ENCODE measurements at regions not wholly inside any gene's neighbourhood (a gene's known extent, or its start where the extent isn't known, plus 50 kb on each side); places are given as distances from the start of the nearest gene placed in this dataset.

DNA sequence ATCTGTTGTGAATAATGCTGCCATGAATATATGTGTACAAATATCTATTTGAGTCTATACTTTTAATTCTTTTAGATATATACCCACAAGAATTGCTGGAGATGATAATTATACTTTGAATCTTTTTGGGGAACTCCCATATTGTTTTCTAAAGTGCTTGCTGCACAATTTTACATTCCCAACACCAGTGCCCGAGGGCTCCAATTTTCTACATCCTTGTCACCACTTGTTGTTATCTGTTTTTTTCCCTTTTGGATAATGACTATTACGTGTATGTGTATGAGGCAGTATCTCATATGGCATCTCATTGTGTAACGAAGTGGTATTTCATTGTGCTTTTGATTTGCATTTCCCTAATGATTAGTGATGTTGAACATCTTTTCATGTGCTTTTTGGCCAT, 127.1 kb downstream of the SUDS3 start:
- DNase-seq (ENCODE audit: low spot score) = no peak
- Mint-ChIP-seq H3K4me3 (no peak overlapping the region), H3K27ac (no peak overlapping the region), H3K9me3 (peaks cover 13% of the 10 kb centered on the region), H3K36me3 (no peaks in the 10 kb centered on the region; the same call in 1 of the 2 replicates), H3K4me1 (peaks cover 5% of the 10 kb centered on the region; the same call in 1 of the 2 replicates), H3K27me3 (ENCODE audit: low read depth) (peaks cover 3% of the 10 kb centered on the region; the same call in 1 of the 2 replicates)
- TF ChIP-seq, protein P1, sequence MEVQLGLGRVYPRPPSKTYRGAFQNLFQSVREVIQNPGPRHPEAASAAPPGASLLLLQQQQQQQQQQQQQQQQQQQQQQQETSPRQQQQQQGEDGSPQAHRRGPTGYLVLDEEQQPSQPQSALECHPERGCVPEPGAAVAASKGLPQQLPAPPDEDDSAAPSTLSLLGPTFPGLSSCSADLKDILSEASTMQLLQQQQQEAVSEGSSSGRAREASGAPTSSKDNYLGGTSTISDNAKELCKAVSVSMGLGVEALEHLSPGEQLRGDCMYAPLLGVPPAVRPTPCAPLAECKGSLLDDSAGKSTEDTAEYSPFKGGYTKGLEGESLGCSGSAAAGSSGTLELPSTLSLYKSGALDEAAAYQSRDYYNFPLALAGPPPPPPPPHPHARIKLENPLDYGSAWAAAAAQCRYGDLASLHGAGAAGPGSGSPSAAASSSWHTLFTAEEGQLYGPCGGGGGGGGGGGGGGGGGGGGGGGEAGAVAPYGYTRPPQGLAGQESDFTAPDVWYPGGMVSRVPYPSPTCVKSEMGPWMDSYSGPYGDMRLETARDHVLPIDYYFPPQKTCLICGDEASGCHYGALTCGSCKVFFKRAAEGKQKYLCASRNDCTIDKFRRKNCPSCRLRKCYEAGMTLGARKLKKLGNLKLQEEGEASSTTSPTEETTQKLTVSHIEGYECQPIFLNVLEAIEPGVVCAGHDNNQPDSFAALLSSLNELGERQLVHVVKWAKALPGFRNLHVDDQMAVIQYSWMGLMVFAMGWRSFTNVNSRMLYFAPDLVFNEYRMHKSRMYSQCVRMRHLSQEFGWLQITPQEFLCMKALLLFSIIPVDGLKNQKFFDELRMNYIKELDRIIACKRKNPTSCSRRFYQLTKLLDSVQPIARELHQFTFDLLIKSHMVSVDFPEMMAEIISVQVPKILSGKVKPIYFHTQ (CRISPR knock-in tag; IDR thresholded peaks at IDR 0.05) = no peak
- TF ChIP-seq, protein P2, sequence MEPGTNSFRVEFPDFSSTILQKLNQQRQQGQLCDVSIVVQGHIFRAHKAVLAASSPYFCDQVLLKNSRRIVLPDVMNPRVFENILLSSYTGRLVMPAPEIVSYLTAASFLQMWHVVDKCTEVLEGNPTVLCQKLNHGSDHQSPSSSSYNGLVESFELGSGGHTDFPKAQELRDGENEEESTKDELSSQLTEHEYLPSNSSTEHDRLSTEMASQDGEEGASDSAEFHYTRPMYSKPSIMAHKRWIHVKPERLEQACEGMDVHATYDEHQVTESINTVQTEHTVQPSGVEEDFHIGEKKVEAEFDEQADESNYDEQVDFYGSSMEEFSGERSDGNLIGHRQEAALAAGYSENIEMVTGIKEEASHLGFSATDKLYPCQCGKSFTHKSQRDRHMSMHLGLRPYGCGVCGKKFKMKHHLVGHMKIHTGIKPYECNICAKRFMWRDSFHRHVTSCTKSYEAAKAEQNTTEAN (CRISPR knock-in tag; IDR thresholded peaks at IDR 0.05) = no peak
- TF ChIP-seq ZNF423 (CRISPR knock-in tag; IDR thresholded peaks at IDR 0.05) = no peak
- no peak for TF ChIP-seq TP53 (CRISPR knock-in tag; IDR thresholded peaks at IDR 0.05)
- TF ChIP-seq, protein P3, sequence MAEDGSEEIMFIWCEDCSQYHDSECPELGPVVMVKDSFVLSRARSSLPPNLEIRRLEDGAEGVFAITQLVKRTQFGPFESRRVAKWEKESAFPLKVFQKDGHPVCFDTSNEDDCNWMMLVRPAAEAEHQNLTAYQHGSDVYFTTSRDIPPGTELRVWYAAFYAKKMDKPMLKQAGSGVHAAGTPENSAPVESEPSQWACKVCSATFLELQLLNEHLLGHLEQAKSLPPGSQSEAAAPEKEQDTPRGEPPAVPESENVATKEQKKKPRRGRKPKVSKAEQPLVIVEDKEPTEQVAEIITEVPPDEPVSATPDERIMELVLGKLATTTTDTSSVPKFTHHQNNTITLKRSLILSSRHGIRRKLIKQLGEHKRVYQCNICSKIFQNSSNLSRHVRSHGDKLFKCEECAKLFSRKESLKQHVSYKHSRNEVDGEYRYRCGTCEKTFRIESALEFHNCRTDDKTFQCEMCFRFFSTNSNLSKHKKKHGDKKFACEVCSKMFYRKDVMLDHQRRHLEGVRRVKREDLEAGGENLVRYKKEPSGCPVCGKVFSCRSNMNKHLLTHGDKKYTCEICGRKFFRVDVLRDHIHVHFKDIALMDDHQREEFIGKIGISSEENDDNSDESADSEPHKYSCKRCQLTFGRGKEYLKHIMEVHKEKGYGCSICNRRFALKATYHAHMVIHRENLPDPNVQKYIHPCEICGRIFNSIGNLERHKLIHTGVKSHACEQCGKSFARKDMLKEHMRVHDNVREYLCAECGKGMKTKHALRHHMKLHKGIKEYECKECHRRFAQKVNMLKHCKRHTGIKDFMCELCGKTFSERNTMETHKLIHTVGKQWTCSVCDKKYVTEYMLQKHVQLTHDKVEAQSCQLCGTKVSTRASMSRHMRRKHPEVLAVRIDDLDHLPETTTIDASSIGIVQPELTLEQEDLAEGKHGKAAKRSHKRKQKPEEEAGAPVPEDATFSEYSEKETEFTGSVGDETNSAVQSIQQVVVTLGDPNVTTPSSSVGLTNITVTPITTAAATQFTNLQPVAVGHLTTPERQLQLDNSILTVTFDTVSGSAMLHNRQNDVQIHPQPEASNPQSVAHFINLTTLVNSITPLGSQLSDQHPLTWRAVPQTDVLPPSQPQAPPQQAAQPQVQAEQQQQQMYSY (CRISPR knock-in tag; IDR thresholded peaks at IDR 0.05) = no peak
- TF ChIP-seq CREB1 (CRISPR knock-in tag; IDR thresholded peaks at IDR 0.05) = no peak
- TF ChIP-seq RELA (CRISPR knock-in tag; IDR thresholded peaks at IDR 0.05; ENCODE audit: borderline replicate concordance) = no peak
- no peak for TF ChIP-seq ZNF416 (CRISPR knock-in tag; IDR thresholded peaks at IDR 0.05)
- no peak for TF ChIP-seq TEAD1 (CRISPR knock-in tag; IDR thresholded peaks at IDR 0.05)
- TF ChIP-seq, protein P4, sequence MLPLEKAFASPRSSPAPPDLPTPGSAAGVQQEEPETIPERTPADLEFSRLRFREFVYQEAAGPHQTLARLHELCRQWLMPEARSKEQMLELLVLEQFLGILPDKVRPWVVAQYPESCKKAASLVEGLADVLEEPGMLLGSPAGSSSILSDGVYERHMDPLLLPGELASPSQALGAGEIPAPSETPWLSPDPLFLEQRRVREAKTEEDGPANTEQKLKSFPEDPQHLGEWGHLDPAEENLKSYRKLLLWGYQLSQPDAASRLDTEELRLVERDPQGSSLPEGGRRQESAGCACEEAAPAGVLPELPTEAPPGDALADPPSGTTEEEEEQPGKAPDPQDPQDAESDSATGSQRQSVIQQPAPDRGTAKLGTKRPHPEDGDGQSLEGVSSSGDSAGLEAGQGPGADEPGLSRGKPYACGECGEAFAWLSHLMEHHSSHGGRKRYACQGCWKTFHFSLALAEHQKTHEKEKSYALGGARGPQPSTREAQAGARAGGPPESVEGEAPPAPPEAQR (CRISPR knock-in tag; IDR thresholded peaks at IDR 0.05) = no peak
- TF ChIP-seq ZNF263 (CRISPR knock-in tag; IDR thresholded peaks at IDR 0.05; ENCODE audit: low read depth) = no peak
- CTCF ChIA-PET = no interaction called here
- POLR2A ChIA-PET = no interaction called here
- ATAC-seq = no peak

DNA sequence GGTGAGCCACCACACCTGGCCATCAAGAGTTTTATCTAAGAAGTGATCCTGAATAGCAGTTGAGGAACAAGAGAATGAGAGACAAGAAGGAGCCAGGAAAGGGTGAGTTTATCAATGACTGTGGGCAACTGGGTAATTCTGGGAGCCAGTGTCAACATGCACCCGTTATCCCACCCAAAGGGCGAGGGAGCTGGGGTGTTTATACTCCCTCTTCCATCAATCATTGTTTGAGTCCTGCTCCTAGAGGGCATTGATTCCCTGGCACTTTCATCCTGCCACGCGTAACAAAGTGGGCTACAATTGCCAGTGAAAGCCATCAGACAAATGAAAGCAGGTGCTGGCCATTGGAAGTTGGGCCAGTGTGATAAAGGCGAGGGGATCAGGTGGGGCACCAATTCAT, 136.3 kb downstream of the SUDS3 start:
- H3K27ac Mint-ChIP-seq = no peak overlapping the region
- ChIA-PET CTCF (no interaction called here), POLR2A (no interaction called here)
- TF ChIP-seq, protein P5, sequence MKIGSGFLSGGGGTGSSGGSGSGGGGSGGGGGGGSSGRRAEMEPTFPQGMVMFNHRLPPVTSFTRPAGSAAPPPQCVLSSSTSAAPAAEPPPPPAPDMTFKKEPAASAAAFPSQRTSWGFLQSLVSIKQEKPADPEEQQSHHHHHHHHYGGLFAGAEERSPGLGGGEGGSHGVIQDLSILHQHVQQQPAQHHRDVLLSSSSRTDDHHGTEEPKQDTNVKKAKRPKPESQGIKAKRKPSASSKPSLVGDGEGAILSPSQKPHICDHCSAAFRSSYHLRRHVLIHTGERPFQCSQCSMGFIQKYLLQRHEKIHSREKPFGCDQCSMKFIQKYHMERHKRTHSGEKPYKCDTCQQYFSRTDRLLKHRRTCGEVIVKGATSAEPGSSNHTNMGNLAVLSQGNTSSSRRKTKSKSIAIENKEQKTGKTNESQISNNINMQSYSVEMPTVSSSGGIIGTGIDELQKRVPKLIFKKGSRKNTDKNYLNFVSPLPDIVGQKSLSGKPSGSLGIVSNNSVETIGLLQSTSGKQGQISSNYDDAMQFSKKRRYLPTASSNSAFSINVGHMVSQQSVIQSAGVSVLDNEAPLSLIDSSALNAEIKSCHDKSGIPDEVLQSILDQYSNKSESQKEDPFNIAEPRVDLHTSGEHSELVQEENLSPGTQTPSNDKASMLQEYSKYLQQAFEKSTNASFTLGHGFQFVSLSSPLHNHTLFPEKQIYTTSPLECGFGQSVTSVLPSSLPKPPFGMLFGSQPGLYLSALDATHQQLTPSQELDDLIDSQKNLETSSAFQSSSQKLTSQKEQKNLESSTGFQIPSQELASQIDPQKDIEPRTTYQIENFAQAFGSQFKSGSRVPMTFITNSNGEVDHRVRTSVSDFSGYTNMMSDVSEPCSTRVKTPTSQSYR (CRISPR knock-in tag; IDR thresholded peaks at IDR 0.05) = no peak
- TF ChIP-seq, protein P1 (CRISPR knock-in tag; IDR thresholded peaks at IDR 0.05) = no peak
- TF ChIP-seq ZNF317 (CRISPR knock-in tag; IDR thresholded peaks at IDR 0.05; ENCODE audit: borderline replicate concordance, low read depth) (no peak), CREM (CRISPR knock-in tag; IDR thresholded peaks at IDR 0.05) (no peak)
- peaks cover 23% of the 10 kb centered on the region for H3K9me3 Mint-ChIP-seq
- ATAC-seq (no peak), DNase-seq (ENCODE audit: low spot score) (no peak)
- peaks cover 15% of the 10 kb centered on the region for H3K4me1 Mint-ChIP-seq
- H3K4me3 Mint-ChIP-seq = no peak overlapping the region
- peaks cover 8% of the 10 kb centered on the region for H3K36me3 Mint-ChIP-seq
- H3K27me3 Mint-ChIP-seq (ENCODE audit: low read depth) = no peaks in the 10 kb centered on the region
